ENCODE measurements at regions not wholly inside any gene's neighbourhood (a gene's known extent, or its start where the extent isn't known, plus 50 kb on each side); places are given as distances from the start of the nearest gene placed in this dataset.

GRCh38 chr4:169899295-169899694, 126.9 kb downstream of the MFAP3L start (continued):
- TF ChIP-seq ZBTB40 (IDR thresholded peaks at IDR 0.05) (no peak), ZBTB40 (CRISPR knock-in tag; IDR thresholded peaks at IDR 0.05) (no peak)

- intact Hi-C loops (cut with micrococcal nuclease; ENCODE audit: unreplicated experiment) = no loop called here
- Histone ChIP-seq H3K4me2 (ENCODE audit: low read depth, low read length) (no peak overlapping the region), H3K9me3 (ENCODE audit: low read length) (no peaks in the 10 kb centered on the region), H2AFZ (ENCODE audit: low read length) (no peak overlapping the region), H3K9ac (ENCODE audit: insufficient read depth, low read depth, low read length) (no peak overlapping the region), H4K20me1 (ENCODE audit: insufficient read depth, low read length) (no peaks in the 10 kb centered on the region), H3K27me3 (ENCODE audit: control insufficient read depth in 1 of 2, insufficient read depth in 2 of 2, low read length in 2 of 2) (no peaks in the 10 kb centered on the region), H3K79me2 (ENCODE audit: insufficient read depth, low read length) (no peaks in the 10 kb centered on the region), H3K27ac (ENCODE audit: extremely low read length, insufficient read depth, low read length) (no peak overlapping the region), H3K36me3 (replicated peaks in 1 of 2; ENCODE audit: control insufficient read depth in 1 of 2, insufficient read depth in 2 of 2, low read length in 2 of 2) (no peaks in the 10 kb centered on the region), H3K4me1 (ENCODE audit: insufficient read depth, low read length) (no peaks in the 10 kb centered on the region), H3K4me3 (replicated peaks in 1 of 3; ENCODE audit: insufficient read depth in 1 of 3, low read depth in 2 of 3, low read length in 3 of 3) (no peak overlapping the region)
- in situ Hi-C loops (cut with HindIII; ENCODE audit: extremely low pct_ligation_motif_present, low pct_unique_long_range_greater_than_20kb) = no loop called here
- no peak for ATAC-seq
- ChIA-PET CTCF (ENCODE audit: low intra/inter-chr PET ratio, low total read pairs) (no interaction called here), POLR2A (no interaction called here)
- no peak for DNase-seq (ENCODE audit: low spot score)
- FAIRE-seq = no peak
- no TSS peak for BruUV-seq (replicated peaks)
- no peak for TF ChIP-seq RERE (CRISPR knock-in tag; IDR thresholded peaks at IDR 0.05; ENCODE audit: low read depth)
- no peak for TF ChIP-seq THAP8 (CRISPR knock-in tag; IDR thresholded peaks at IDR 0.05; ENCODE audit: borderline replicate concordance)
- TF ChIP-seq ZNF441 (CRISPR knock-in tag; IDR thresholded peaks at IDR 0.05; ENCODE audit: borderline replicate concordance) = no peak
Measured at GRCh38 chr4:169898095-169898494, 128.1 kb downstream of the MFAP3L start.

All from HepG2 (cell line).